ENCODE measurements at regions not wholly inside any gene's neighbourhood (a gene's known extent, or its start where the extent isn't known, plus 50 kb on each side); places are given as distances from the start of the nearest gene placed in this dataset.

GRCh38 chr10:88218362-88218761 lies 354.9 kb downstream of the PTEN start:
- no peaks in the 10 kb centered on the region for H3K36me3 ChIP-seq (ENCODE audit: control insufficient read depth, insufficient read depth, low read length)
- H3K27ac ChIP-seq (ENCODE audit: insufficient read depth, low read length), result no peak overlapping the region
- TF ChIP-seq EZH2 (IDR thresholded peaks at IDR 0.05; ENCODE audit: low read length, missing control alignments), result no peak
- TF ChIP-seq CTCF (conservative IDR thresholded peaks at IDR 0.05 in 1 of 2, IDR thresholded peaks at IDR 0.05 in 1 of 2; ENCODE audit: low read depth in 1 of 2, low read length in 2 of 2), result no peak
- H2AFZ ChIP-seq (ENCODE audit: low read length), result no peak overlapping the region
- H3K9ac ChIP-seq (ENCODE audit: insufficient read depth, low read length), result no peak overlapping the region
- no peaks in the 10 kb centered on the region for H4K20me1 ChIP-seq (ENCODE audit: control insufficient read depth, extremely low read depth, insufficient read depth, low read length)
- no peak overlapping the region for H3K4me2 ChIP-seq (ENCODE audit: extremely low read depth, insufficient read depth, low read length)
- H3K79me2 ChIP-seq (ENCODE audit: control insufficient read depth, insufficient read depth, low read length), result no peaks in the 10 kb centered on the region
- no peak overlapping the region for H3K4me3 ChIP-seq (replicated peaks in 1 of 4; ENCODE audit: control extremely low read depth in 1 of 4, insufficient read depth in 1 of 4, low read depth in 3 of 4, low read length in 4 of 4)
- no peaks in the 10 kb centered on the region for H3K27me3 ChIP-seq (ENCODE audit: control insufficient read depth, insufficient read depth, low read length)
- H3K9me3 ChIP-seq (ENCODE audit: control insufficient read depth, insufficient read depth, low read depth, low read length), result no peaks in the 10 kb centered on the region
- H3K4me1 ChIP-seq (ENCODE audit: control insufficient read depth, extremely low read depth, insufficient read depth, low read length), result no peaks in the 10 kb centered on the region
- DNase-seq (ENCODE audit: low read depth in 2 of 2), result no peak

GRCh38 chr10:88219753-88220152 lies 356.3 kb downstream of the PTEN start:
- no peak overlapping the region for H3K4me2 ChIP-seq (ENCODE audit: extremely low read depth, insufficient read depth, low read length)
- no peak overlapping the region for H3K27ac ChIP-seq (ENCODE audit: insufficient read depth, low read length)
- no peaks in the 10 kb centered on the region for H3K9me3 ChIP-seq (ENCODE audit: control insufficient read depth, insufficient read depth, low read depth, low read length)
- H3K4me3 ChIP-seq (replicated peaks in 1 of 4; ENCODE audit: control extremely low read depth in 1 of 4, insufficient read depth in 1 of 4, low read depth in 3 of 4, low read length in 4 of 4), result no peak overlapping the region
- H3K79me2 ChIP-seq (ENCODE audit: control insufficient read depth, insufficient read depth, low read length), result no peaks in the 10 kb centered on the region
- H3K27me3 ChIP-seq (ENCODE audit: control insufficient read depth, insufficient read depth, low read length), result no peaks in the 10 kb centered on the region
- no peak overlapping the region for H3K9ac ChIP-seq (ENCODE audit: insufficient read depth, low read length)
- DNase-seq (ENCODE audit: low read depth in 2 of 2), result no peak
- TF ChIP-seq CTCF (conservative IDR thresholded peaks at IDR 0.05 in 1 of 2, IDR thresholded peaks at IDR 0.05 in 1 of 2; ENCODE audit: low read depth in 1 of 2, low read length in 2 of 2) (no peak), EZH2 (IDR thresholded peaks at IDR 0.05; ENCODE audit: low read length, missing control alignments) (no peak)
- H3K36me3 ChIP-seq (ENCODE audit: control insufficient read depth, insufficient read depth, low read length), result no peaks in the 10 kb centered on the region
- H2AFZ ChIP-seq (ENCODE audit: low read length), result no peak overlapping the region
- no peaks in the 10 kb centered on the region for H3K4me1 ChIP-seq (ENCODE audit: control insufficient read depth, extremely low read depth, insufficient read depth, low read length)
- H4K20me1 ChIP-seq (ENCODE audit: control insufficient read depth, extremely low read depth, insufficient read depth, low read length), result no peaks in the 10 kb centered on the region

GRCh38 chr10:88221010-88221973 lies 357.9 kb downstream of the PTEN start:
- no peaks in the 10 kb centered on the region for H3K36me3 ChIP-seq (ENCODE audit: control insufficient read depth, insufficient read depth, low read length)
- H3K4me3 ChIP-seq (replicated peaks in 1 of 4; ENCODE audit: control extremely low read depth in 1 of 4, insufficient read depth in 1 of 4, low read depth in 3 of 4, low read length in 4 of 4), result no peak overlapping the region
- no peak for TF ChIP-seq CTCF (conservative IDR thresholded peaks at IDR 0.05 in 1 of 2, IDR thresholded peaks at IDR 0.05 in 1 of 2; ENCODE audit: low read depth in 1 of 2, low read length in 2 of 2)
- no peak for TF ChIP-seq EZH2 (IDR thresholded peaks at IDR 0.05; ENCODE audit: low read length, missing control alignments)
- no peak overlapping the region for H2AFZ ChIP-seq (ENCODE audit: low read length)
- no peak overlapping the region for H3K4me2 ChIP-seq (ENCODE audit: extremely low read depth, insufficient read depth, low read length)
- H3K9ac ChIP-seq (ENCODE audit: insufficient read depth, low read length), result no peak overlapping the region
- H3K27ac ChIP-seq (ENCODE audit: insufficient read depth, low read length), result no peak overlapping the region
- no peaks in the 10 kb centered on the region for H3K9me3 ChIP-seq (ENCODE audit: control insufficient read depth, insufficient read depth, low read depth, low read length)
- H3K27me3 ChIP-seq (ENCODE audit: control insufficient read depth, insufficient read depth, low read length), result no peaks in the 10 kb centered on the region
- no peaks in the 10 kb centered on the region for H3K79me2 ChIP-seq (ENCODE audit: control insufficient read depth, insufficient read depth, low read length)
- no peaks in the 10 kb centered on the region for H4K20me1 ChIP-seq (ENCODE audit: control insufficient read depth, extremely low read depth, insufficient read depth, low read length)
- H3K4me1 ChIP-seq (ENCODE audit: control insufficient read depth, extremely low read depth, insufficient read depth, low read length), result no peaks in the 10 kb centered on the region
- DNase-seq (ENCODE audit: low read depth in 2 of 2), result no peak
